ENCODE measurements at regions not wholly inside any gene's neighbourhood (a gene's known extent, or its start where the extent isn't known, plus 50 kb on each side); places are given as distances from the start of the nearest gene placed in this dataset.

- TF ChIP-seq CTCF (conservative IDR thresholded peaks at IDR 0.05; ENCODE audit: low read depth, low read length): no peak
- TF ChIP-seq EZH2 (IDR thresholded peaks at IDR 0.05; ENCODE audit: borderline replicate concordance, low read depth, low read length, poor library complexity, severe bottlenecking): no peak
These were observed 336.6 kb upstream of the MEOX2 start for GRCh38 chr7:16023046-16023445.

Data from A673 (cell line).